ENCODE measurements at regions not wholly inside any gene's neighbourhood (a gene's known extent, or its start where the extent isn't known, plus 50 kb on each side); places are given as distances from the start of the nearest gene placed in this dataset.

DNA sequence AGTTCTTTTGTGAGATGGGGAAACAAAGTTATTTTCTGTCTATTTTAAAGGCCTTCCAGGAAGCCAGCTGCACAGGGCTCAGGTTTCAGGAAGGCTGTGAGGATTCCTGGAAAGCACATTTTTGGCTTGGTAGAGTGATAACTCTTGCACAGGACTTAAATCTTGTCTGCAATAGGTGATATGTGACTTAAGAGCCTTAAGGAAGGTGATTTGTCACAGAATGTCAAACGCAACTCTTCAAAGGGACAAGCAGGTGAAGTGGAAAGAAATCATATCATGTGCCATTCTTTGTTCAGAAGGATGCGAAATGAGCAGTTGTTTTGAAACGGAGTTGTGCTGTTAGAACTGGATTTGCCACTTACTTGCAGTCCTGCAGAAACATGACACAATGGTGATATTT lies 459.3 kb downstream of the MAT2B start:
- Mint-ChIP-seq H3K4me3 (no peak overlapping the region), H3K9me3 (no peaks in the 10 kb centered on the region), H3K27ac (no peak overlapping the region), H3K36me3 (no peaks in the 10 kb centered on the region), H3K4me1 (peaks cover 3% of the 10 kb centered on the region), H3K27me3 (ENCODE audit: low read depth) (no peaks in the 10 kb centered on the region)
- TF ChIP-seq KAT7 (CRISPR knock-in tag; IDR thresholded peaks at IDR 0.05; ENCODE audit: borderline replicate concordance) (no peak), SMAD3 (CRISPR knock-in tag; IDR thresholded peaks at IDR 0.05; ENCODE audit: borderline replicate concordance) (no peak), CREM (CRISPR knock-in tag; IDR thresholded peaks at IDR 0.05) (no peak), NFYB (CRISPR knock-in tag; conservative IDR thresholded peaks at IDR 0.05; ENCODE audit: low read depth) (no peak), ZNF263 (CRISPR knock-in tag; IDR thresholded peaks at IDR 0.05; ENCODE audit: low read depth) (no peak), NR1H2 (CRISPR knock-in tag; IDR thresholded peaks at IDR 0.05) (no peak), OVOL2 (CRISPR knock-in tag; IDR thresholded peaks at IDR 0.05; ENCODE audit: borderline replicate concordance) (no peak), ZNF121 (CRISPR knock-in tag; IDR thresholded peaks at IDR 0.05) (no peak), ZNF423 (CRISPR knock-in tag; IDR thresholded peaks at IDR 0.05) (no peak), ELF4 (CRISPR knock-in tag; IDR thresholded peaks at IDR 0.05; ENCODE audit: low read depth) (no peak), ZNF219 (CRISPR knock-in tag; IDR thresholded peaks at IDR 0.05; ENCODE audit: borderline replicate concordance) (no peak), PRRX2 (CRISPR knock-in tag; IDR thresholded peaks at IDR 0.05) (no peak)
- TF ChIP-seq, protein P1, sequence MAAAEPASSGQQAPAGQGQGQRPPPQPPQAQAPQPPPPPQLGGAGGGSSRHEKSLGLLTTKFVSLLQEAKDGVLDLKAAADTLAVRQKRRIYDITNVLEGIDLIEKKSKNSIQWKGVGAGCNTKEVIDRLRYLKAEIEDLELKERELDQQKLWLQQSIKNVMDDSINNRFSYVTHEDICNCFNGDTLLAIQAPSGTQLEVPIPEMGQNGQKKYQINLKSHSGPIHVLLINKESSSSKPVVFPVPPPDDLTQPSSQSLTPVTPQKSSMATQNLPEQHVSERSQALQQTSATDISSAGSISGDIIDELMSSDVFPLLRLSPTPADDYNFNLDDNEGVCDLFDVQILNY (CRISPR knock-in tag; IDR thresholded peaks at IDR 0.05): no peak
- TF ChIP-seq, protein P2, sequence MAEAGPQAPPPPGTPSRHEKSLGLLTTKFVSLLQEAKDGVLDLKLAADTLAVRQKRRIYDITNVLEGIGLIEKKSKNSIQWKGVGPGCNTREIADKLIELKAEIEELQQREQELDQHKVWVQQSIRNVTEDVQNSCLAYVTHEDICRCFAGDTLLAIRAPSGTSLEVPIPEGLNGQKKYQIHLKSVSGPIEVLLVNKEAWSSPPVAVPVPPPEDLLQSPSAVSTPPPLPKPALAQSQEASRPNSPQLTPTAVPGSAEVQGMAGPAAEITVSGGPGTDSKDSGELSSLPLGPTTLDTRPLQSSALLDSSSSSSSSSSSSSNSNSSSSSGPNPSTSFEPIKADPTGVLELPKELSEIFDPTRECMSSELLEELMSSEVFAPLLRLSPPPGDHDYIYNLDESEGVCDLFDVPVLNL (CRISPR knock-in tag; IDR thresholded peaks at IDR 0.05; ENCODE audit: borderline replicate concordance, low read depth): no peak
- TF ChIP-seq, protein P3, sequence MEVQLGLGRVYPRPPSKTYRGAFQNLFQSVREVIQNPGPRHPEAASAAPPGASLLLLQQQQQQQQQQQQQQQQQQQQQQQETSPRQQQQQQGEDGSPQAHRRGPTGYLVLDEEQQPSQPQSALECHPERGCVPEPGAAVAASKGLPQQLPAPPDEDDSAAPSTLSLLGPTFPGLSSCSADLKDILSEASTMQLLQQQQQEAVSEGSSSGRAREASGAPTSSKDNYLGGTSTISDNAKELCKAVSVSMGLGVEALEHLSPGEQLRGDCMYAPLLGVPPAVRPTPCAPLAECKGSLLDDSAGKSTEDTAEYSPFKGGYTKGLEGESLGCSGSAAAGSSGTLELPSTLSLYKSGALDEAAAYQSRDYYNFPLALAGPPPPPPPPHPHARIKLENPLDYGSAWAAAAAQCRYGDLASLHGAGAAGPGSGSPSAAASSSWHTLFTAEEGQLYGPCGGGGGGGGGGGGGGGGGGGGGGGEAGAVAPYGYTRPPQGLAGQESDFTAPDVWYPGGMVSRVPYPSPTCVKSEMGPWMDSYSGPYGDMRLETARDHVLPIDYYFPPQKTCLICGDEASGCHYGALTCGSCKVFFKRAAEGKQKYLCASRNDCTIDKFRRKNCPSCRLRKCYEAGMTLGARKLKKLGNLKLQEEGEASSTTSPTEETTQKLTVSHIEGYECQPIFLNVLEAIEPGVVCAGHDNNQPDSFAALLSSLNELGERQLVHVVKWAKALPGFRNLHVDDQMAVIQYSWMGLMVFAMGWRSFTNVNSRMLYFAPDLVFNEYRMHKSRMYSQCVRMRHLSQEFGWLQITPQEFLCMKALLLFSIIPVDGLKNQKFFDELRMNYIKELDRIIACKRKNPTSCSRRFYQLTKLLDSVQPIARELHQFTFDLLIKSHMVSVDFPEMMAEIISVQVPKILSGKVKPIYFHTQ (CRISPR knock-in tag; IDR thresholded peaks at IDR 0.05): no peak
- TF ChIP-seq, protein P4, sequence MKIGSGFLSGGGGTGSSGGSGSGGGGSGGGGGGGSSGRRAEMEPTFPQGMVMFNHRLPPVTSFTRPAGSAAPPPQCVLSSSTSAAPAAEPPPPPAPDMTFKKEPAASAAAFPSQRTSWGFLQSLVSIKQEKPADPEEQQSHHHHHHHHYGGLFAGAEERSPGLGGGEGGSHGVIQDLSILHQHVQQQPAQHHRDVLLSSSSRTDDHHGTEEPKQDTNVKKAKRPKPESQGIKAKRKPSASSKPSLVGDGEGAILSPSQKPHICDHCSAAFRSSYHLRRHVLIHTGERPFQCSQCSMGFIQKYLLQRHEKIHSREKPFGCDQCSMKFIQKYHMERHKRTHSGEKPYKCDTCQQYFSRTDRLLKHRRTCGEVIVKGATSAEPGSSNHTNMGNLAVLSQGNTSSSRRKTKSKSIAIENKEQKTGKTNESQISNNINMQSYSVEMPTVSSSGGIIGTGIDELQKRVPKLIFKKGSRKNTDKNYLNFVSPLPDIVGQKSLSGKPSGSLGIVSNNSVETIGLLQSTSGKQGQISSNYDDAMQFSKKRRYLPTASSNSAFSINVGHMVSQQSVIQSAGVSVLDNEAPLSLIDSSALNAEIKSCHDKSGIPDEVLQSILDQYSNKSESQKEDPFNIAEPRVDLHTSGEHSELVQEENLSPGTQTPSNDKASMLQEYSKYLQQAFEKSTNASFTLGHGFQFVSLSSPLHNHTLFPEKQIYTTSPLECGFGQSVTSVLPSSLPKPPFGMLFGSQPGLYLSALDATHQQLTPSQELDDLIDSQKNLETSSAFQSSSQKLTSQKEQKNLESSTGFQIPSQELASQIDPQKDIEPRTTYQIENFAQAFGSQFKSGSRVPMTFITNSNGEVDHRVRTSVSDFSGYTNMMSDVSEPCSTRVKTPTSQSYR (CRISPR knock-in tag; IDR thresholded peaks at IDR 0.05): no peak
- TF ChIP-seq, protein P5, sequence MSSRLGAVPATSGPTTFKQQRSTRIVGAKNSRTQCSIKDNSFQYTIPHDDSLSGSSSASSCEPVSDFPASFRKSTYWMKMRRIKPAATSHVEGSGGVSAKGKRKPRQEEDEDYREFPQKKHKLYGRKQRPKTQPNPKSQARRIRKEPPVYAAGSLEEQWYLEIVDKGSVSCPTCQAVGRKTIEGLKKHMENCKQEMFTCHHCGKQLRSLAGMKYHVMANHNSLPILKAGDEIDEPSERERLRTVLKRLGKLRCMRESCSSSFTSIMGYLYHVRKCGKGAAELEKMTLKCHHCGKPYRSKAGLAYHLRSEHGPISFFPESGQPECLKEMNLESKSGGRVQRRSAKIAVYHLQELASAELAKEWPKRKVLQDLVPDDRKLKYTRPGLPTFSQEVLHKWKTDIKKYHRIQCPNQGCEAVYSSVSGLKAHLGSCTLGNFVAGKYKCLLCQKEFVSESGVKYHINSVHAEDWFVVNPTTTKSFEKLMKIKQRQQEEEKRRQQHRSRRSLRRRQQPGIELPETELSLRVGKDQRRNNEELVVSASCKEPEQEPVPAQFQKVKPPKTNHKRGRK (CRISPR knock-in tag; IDR thresholded peaks at IDR 0.05; ENCODE audit: borderline replicate concordance): no peak
- TF ChIP-seq, protein P6, sequence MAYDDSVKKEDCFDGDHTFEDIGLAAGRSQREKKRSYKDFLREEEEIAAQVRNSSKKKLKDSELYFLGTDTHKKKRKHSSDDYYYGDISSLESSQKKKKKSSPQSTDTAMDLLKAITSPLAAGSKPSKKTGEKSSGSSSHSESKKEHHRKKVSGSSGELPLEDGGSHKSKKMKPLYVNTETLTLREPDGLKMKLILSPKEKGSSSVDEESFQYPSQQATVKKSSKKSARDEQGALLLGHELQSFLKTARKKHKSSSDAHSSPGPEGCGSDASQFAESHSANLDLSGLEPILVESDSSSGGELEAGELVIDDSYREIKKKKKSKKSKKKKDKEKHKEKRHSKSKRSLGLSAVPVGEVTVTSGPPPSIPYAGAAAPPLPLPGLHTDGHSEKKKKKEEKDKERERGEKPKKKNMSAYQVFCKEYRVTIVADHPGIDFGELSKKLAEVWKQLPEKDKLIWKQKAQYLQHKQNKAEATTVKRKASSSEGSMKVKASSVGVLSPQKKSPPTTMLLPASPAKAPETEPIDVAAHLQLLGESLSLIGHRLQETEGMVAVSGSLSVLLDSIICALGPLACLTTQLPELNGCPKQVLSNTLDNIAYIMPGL (CRISPR knock-in tag; IDR thresholded peaks at IDR 0.05): no peak
- TF ChIP-seq, protein P7, sequence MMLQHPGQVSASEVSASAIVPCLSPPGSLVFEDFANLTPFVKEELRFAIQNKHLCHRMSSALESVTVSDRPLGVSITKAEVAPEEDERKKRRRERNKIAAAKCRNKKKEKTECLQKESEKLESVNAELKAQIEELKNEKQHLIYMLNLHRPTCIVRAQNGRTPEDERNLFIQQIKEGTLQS (CRISPR knock-in tag; conservative IDR thresholded peaks at IDR 0.05): no peak
- TF ChIP-seq, protein P8, sequence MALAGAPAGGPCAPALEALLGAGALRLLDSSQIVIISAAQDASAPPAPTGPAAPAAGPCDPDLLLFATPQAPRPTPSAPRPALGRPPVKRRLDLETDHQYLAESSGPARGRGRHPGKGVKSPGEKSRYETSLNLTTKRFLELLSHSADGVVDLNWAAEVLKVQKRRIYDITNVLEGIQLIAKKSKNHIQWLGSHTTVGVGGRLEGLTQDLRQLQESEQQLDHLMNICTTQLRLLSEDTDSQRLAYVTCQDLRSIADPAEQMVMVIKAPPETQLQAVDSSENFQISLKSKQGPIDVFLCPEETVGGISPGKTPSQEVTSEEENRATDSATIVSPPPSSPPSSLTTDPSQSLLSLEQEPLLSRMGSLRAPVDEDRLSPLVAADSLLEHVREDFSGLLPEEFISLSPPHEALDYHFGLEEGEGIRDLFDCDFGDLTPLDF (CRISPR knock-in tag; IDR thresholded peaks at IDR 0.05): no peak
- ChIA-PET POLR2A (no interaction called here), CTCF (interaction anchor here (0.6 kb wide), 1 partner anchor 50 kb away, joined by 3 read pairs; no protein-coding TSS in a partner anchor)
- no peak for DNase-seq (ENCODE audit: low spot score)
- no peak for ATAC-seq
